Large intestine (tissue), 3 donors: ENCODE measurements at regions not wholly inside any gene's neighbourhood (a gene's known extent, or its start where the extent isn't known, plus 50 kb on each side); places are given as distances from the start of the nearest gene placed in this dataset.
"Not testable (repeated sequence)": the region's sequence is repeated elsewhere in the genome, so short reads cannot be mapped to it uniquely, and the experiment has no call there.

Source experiments
- DNase-seq, 2 donors: peaks; one replicate each; pipeline versions ENCODE4 v3.0.0 to v3.0.0-alpha.2; 2013
- H3K27ac ChIP-seq: one replicate; pipeline ENCODE4 v1.5.1; 2013; ENCODE audit warnings: low read length
- H3K27me3 ChIP-seq: 2 replicates; pipeline ENCODE4 v1.6.1; 2013; ENCODE audit warnings: low read length; ENCODE audit not compliant: control insufficient read depth, insufficient read depth
- H3K36me3 ChIP-seq: 2 replicates; pipeline ENCODE4 v1.6.1; 2013; ENCODE audit warnings: low read length; ENCODE audit not compliant: control insufficient read depth, insufficient read depth
- H3K4me1 ChIP-seq: one replicate; pipeline ENCODE4 v1.6.1; 2013; ENCODE audit warnings: low read length; ENCODE audit not compliant: control insufficient read depth, insufficient read depth
- H3K4me3 ChIP-seq: one replicate; pipeline ENCODE4 v1.5.1; 2013; ENCODE audit warnings: low read length
- H3K9me3 ChIP-seq: one replicate; pipeline ENCODE4 v1.6.1; 2013; ENCODE audit warnings: mild to moderate bottlenecking, low read depth, low read length, moderate library complexity; ENCODE audit not compliant: control insufficient read depth
- WGBS: methylation state at CpG from one replicate; pipeline ENCODE4 v1.1.5; 2013; ENCODE audit warnings: low lambda C conversion rate; ENCODE audit not compliant: insufficient coverage; 5-methylcytosine and 5-hydroxymethylcytosine counted together

DNA sequence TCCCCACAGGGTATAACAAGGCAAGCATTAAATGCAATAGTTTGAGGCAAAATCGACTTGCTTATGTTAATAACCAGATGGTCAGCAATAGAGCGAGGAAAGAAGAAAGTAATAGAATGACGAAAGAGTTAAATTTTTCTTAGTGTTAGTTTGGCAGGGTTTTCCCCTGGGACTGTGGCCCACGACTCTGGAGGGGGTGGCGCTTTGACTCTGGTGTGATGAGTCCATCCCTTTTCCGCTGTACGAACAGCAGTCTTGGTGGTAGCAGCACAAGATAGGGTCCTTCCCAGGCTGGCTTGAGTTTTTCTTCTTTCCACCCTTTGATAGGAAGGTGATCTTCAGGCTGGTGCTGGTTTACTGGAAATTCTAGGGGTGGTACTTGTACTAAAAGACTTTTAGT, 69.2 kb upstream of the GMDS start:
- WGBS: 100% methylated on average over 2 of the region's 7 CpGs
- H3K4me3 ChIP-seq: no peak overlapping the region
- no peaks in the 10 kb centered on the region for H3K4me1 ChIP-seq
- peaks cover 8% of the 10 kb centered on the region for H3K9me3 ChIP-seq
- H3K36me3 ChIP-seq: no peaks in the 10 kb centered on the region
- no peak for DNase-seq
- no peaks in the 10 kb centered on the region for H3K27me3 ChIP-seq
- H3K27ac ChIP-seq: no peak overlapping the region

GRCh38 chr6:2310042-2310441, 64.6 kb upstream of the GMDS start:
- Histone ChIP-seq H3K27me3 (no peaks in the 10 kb centered on the region), H3K4me1 (peaks cover 6% of the 10 kb centered on the region), H3K9me3 (no peaks in the 10 kb centered on the region), H3K4me3 (no peak overlapping the region), H3K27ac (no peak overlapping the region), H3K36me3 (no peaks in the 10 kb centered on the region)
- no peak for DNase-seq

DNA sequence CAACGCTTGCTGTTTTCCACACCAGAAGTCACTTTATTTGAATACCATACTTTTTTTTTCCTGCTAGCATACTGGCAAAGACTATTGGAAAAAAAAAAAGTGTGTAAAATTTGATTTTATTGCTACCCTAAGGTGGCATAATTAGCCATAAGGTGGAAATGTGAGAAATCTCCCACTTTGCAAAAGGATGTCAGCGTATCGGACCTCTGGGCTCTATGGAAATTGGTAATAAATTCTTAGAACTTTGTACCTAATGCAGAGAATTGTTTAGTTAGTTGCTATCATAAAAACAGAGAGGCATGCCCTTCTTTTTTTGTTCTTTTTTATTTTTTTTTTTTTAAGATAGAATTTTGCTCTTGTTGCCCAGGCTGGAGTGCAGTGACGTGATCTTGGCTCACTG, 63.7 kb upstream of the GMDS start:
- Histone ChIP-seq H3K36me3 (no peaks in the 10 kb centered on the region), H3K27ac (no peak overlapping the region), H3K9me3 (no peaks in the 10 kb centered on the region), H3K4me3 (no peak overlapping the region), H3K4me1 (peaks cover 6% of the 10 kb centered on the region), H3K27me3 (no peaks in the 10 kb centered on the region)
- DNase-seq: peak in 1 of 2 donors; percentile 44
- no CpG with 5 or more reads among the region's 4 CpGs for WGBS

GRCh38 chr6:2307799-2308198, 62.4 kb upstream of the GMDS start:
- no peak overlapping the region for H3K27ac ChIP-seq
- WGBS: no CpG with 5 or more reads among the region's 3 CpGs
- H3K4me1 ChIP-seq: peaks cover 6% of the 10 kb centered on the region
- DNase-seq: no peak
- H3K36me3 ChIP-seq: no peaks in the 10 kb centered on the region
- no peaks in the 10 kb centered on the region for H3K27me3 ChIP-seq
- H3K4me3 ChIP-seq: no peak overlapping the region
- H3K9me3 ChIP-seq: no peaks in the 10 kb centered on the region

GRCh38 chr6:2305951-2306350, 60.5 kb upstream of the GMDS start:
- Histone ChIP-seq H3K4me3 (no peak overlapping the region), H3K4me1 (peaks cover 6% of the 10 kb centered on the region), H3K27me3 (no peaks in the 10 kb centered on the region), H3K9me3 (no peaks in the 10 kb centered on the region), H3K36me3 (no peaks in the 10 kb centered on the region), H3K27ac (no peak overlapping the region)
- no CpG with 5 or more reads among the region's 5 CpGs for WGBS
- DNase-seq: no peak

GRCh38 chr6:2302482-2302881, 57.1 kb upstream of the GMDS start:
- H3K27me3 ChIP-seq, H3K9me3 ChIP-seq, DNase-seq, H3K27ac ChIP-seq, H3K4me3 ChIP-seq, H3K36me3 ChIP-seq, H3K4me1 ChIP-seq: not testable (repeated sequence)
- 100% methylated on average over 1 of the region's 5 CpGs for WGBS

- DNase-seq: no peak
- Histone ChIP-seq H3K4me3 (no peak overlapping the region), H3K4me1 (no peaks in the 10 kb centered on the region), H3K27me3 (no peaks in the 10 kb centered on the region), H3K27ac (no peak overlapping the region), H3K36me3 (peaks cover 4% of the 10 kb centered on the region), H3K9me3 (peaks cover 25% of the 10 kb centered on the region)
- WGBS: 90% methylated on average over 2 of the region's 2 CpGs
These were observed 51.4 kb upstream of the GMDS start for GRCh38 chr6:2296781-2297180.
